Choroid plexus epithelial cell (primary cell): ENCODE measurements at regions not wholly inside any gene's neighbourhood (a gene's known extent, or its start where the extent isn't known, plus 50 kb on each side); places are given as distances from the start of the nearest gene placed in this dataset.

Experiments
- DNase-seq: peaks from one replicate; pipeline ENCODE4 v3.0.0-alpha.2; 2010; ENCODE audit warnings: low read depth
- H3K4me3 ChIP-seq: 2 replicates; pipeline ENCODE4 v1.5.1; 2011; ENCODE audit warnings: low read depth, mild to moderate bottlenecking, control low read depth, low read length, moderate library complexity
- TF ChIP-seq, protein P1 (sequence below): conservative IDR thresholded peaks from 2 replicates; pipeline ENCODE4 v1.5.1; 2011; ENCODE audit warnings: low read depth, mild to moderate bottlenecking, control low read depth, inconsistent platforms, low read length, moderate library complexity

DNA sequence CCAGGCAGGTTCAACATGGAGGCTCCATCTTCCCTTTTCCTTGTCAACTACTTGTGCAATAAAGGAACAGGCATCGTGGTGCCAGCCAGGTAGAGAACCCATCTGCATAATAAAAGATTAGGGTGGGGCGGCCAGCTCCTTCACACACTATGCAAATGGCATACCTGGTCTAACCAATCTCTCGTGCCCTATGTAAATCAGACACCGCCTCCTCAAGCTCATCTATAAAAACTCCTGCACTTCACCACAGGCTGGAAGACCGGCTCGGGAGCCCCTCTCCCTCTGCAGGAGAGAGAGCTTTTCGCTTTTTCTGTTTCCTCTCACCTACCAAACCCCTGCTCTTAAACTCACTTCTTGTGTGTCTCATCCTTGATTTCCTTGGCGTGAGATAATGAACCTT is 244.3 kb upstream of the PUM3 start:
- TF ChIP-seq, protein P1, sequence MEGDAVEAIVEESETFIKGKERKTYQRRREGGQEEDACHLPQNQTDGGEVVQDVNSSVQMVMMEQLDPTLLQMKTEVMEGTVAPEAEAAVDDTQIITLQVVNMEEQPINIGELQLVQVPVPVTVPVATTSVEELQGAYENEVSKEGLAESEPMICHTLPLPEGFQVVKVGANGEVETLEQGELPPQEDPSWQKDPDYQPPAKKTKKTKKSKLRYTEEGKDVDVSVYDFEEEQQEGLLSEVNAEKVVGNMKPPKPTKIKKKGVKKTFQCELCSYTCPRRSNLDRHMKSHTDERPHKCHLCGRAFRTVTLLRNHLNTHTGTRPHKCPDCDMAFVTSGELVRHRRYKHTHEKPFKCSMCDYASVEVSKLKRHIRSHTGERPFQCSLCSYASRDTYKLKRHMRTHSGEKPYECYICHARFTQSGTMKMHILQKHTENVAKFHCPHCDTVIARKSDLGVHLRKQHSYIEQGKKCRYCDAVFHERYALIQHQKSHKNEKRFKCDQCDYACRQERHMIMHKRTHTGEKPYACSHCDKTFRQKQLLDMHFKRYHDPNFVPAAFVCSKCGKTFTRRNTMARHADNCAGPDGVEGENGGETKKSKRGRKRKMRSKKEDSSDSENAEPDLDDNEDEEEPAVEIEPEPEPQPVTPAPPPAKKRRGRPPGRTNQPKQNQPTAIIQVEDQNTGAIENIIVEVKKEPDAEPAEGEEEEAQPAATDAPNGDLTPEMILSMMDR: no peak
- H3K4me3 ChIP-seq: no peak overlapping the region
- no peak for DNase-seq

DNA sequence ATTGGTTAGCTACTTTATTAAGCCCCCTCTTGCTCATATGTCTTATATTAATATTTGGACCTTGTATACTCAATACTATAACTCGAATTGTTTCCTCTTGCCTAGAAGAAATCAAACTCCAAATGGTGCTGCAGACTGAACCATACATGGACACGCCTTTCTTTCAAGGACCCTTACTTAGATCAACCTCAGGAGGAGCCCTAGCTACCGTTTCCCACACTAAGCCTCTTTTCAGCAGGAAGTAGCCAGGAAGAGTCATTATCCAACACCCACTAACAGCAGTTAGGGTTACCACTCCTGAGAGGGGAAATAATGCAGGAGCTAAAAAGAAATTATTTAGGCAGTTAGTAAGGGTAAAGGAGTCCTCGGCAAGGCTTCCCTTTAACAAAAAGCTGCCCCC is 243.8 kb upstream of the PUM3 start:
- TF ChIP-seq, protein P1: no peak
- no peak overlapping the region for H3K4me3 ChIP-seq
- no peak for DNase-seq

DNA sequence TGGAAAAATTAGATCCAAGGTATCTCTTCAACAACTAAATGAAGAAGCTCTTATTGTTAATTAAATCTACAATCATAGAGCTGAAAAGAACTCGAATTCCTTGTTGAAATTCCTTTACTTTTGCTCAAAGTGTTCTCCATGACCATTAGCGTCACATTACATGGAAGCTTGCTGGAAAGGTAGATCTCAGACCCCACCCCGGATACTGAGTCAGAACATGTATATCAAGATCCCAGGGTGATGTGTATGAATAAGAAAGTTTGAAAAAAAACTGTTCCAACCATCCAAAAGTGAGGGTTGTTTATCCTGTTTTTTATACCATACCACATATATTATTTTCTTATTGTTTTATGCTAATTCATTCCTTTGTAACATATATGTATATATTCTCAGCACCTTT is 237.1 kb upstream of the PUM3 start:
- TF ChIP-seq, protein P1: no peak
- no peak overlapping the region for H3K4me3 ChIP-seq
- DNase-seq: no peak

DNA sequence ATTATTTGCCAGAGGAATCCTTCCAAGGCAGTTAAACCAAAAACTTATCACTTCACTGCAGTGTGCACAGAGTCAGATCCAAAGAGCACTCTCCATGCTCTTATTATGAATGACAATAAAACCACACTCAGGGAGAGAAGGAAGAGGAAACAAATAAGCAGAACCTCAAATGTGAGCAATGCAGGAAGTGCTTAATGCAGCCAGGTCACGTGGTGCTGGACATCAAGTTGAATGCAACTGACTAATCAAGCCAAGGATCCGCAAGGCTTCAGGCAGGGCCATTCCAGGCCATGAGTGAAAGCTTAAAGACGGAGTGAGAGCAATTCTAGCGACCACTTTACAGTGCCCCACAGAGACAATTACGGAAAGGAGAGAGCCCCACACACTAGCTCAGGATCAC is 230.4 kb upstream of the PUM3 start:
- TF ChIP-seq, protein P1: no peak
- H3K4me3 ChIP-seq: no peak overlapping the region
- no peak for DNase-seq

DNA sequence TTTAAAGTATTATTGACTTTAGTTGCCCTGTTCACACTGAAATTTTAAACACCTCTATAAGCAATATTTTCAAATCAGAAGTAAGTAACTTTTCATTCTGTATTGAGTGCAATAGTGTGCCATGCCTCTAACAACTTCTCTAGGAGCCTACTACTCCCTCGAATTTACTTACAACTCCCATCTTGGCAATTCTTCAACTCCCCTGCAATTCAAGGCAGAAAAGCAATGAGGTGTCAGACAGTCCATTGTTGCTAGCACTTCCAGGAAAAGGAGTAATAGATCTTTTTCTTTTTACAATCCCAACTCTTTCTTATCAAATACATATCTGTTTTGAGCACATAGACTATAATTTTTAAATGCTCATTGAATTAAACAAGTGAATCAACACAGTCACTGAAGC is 222.7 kb upstream of the PUM3 start:
- H3K4me3 ChIP-seq: no peak overlapping the region
- TF ChIP-seq, protein P1: no peak
- no peak for DNase-seq

DNA sequence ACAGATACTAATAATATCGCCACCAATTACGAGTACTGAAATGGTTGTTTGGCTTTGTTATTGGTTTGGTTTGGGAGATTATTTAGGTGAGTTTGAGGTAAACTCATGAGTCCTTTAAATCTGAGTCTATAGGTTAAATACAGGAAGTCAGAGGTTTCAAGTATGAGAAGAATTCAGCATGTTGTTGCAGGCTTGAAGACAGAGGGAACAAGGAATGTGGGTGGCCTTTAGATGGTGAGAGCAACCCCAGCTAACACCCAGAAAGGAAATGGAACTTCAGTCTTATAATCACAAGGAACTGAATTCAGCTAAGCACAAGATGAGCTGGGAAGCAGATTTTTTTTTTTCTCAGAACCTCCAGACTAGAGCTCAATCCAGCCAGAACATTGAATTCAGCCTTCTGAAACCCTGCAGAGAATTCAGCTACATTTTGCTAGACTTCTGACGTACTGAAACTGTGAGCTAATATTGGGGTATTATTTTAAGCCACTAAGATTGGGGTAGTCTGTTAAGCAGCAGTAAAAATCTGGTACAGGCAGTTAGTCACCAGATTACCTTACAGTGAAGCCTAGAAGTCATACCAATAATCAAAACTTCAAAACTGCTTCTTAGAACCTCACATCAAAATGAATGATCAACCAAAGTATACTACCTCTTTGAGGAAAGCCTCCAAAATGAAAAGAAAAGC is 216.0 kb upstream of the PUM3 start:
- peak; percentile 59 for DNase-seq
- no peak overlapping the region for H3K4me3 ChIP-seq
- TF ChIP-seq, protein P1: no peak

DNA sequence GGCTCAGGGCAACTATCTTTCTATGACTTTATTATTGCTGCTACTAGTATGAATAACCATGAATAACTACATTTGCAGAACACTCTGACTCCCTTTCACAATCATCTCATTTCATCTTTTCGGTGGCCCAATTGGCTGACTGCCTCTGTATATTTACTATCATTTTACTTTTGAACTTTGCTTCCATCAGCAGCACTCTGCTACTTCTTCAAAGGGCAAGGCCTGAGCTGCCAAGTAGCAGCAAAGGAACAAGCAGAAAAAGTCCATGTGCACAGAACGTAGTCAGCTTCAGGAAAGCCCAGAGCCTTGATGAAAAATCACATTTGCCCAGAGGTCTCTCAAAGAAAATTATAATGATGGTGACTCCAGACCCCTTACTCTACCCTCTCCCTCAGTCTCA is 214.5 kb upstream of the PUM3 start:
- TF ChIP-seq, protein P1: no peak
- peak; percentile 31 for DNase-seq
- H3K4me3 ChIP-seq: no peak overlapping the region
